ENCODE measurements at regions not wholly inside any gene's neighbourhood (a gene's known extent, or its start where the extent isn't known, plus 50 kb on each side); places are given as distances from the start of the nearest gene placed in this dataset.

DNA sequence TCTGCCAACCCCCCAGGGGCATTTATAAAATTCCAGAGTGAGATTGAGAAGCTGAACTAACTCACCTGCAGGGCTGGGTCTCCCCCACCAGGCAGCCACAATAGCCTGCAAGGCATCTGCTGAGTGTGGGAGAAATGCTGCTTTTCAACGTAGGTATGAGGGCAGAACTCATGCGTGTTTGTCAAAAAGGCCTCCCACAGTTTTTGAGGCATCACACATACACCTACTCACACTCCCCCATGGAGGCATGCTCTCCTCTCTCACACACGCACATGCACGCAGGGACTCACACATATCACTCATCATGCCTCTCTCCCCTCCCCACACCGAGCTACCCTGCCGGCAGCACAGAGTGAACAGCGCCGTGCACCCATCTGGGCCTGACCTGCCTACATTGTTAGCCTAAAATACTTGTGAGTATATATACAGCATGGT lies 390.5 kb downstream of the FGF9 start:
- DNase-seq (ENCODE audit: low read depth): no peak

DNA sequence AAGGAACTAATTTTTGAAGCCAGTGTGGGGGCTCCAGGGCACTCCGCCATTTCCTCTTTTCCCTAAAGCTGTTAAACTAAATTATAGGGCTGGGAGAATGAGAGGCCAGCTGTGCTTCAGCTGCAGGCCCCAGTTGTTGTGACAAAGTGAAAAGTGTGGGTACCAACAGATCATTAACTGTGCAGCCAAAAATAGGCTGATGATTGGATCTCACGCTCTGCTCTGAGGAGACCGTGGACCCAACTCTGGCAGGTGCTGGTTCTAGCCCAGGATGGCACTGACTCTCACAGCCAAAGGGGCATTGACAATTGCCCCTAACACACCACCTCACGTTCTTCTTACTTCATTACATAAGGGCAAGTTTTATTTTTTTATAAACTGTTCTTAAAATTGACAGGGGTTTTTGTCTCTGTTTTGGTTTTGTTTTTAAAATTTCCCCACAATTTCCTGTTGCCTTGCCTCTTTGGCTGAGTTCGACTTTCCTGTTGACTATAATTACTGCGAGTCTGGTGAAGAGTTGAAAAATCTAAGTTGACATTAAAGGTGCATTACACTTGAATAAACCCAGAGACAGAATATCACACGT lies 391.0 kb downstream of the FGF9 start:
- no peak for DNase-seq (ENCODE audit: low read depth)

- no peak for DNase-seq (ENCODE audit: low read depth)
Observed at GRCh38 chr13:22062478-22063205, 391.8 kb downstream of the FGF9 start.

GRCh38 chr13:22063416-22064124 lies 392.7 kb downstream of the FGF9 start:
- no peak for DNase-seq (ENCODE audit: low read depth)

DNA sequence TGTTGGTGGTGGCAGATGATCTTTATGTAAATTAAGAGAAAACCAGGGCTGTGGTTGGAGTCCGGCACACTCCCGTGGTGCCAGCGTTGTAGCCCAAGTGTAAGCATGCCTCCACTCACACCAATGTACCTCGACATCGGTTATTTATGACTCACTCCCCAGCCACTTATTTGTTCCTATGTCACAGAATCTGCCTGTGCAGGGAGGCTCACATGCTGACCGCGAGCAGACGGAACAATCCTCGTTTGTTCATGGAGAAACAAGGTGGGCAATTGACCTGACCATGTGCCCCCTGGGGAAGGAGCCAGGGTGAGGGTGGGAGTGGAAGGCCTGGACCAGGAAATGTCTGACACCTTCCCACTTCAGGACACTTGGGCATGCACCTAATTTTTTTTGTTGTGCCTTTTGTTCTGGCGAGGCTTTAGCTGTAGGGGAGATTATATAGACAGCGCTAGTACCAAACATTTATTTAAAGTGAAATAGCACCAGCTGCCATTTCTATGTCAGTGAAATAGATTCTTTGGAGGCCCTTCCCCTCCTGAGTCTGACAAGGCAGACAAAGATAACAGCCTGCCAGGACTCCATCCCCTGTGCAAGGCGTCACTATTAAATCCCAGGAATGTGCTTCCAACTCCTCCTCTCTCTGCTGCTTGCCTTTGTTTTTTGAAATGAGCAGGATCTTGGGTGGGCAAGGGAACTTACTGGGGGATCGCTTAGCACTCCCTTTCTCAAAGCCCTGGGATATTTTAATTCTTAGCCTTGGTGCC lies 394.2 kb downstream of the FGF9 start:
- no peak for DNase-seq (ENCODE audit: low read depth)

GRCh38 chr13:22073718-22074117 lies 402.8 kb downstream of the FGF9 start:
- DNase-seq (ENCODE audit: low read depth): no peak

DNA sequence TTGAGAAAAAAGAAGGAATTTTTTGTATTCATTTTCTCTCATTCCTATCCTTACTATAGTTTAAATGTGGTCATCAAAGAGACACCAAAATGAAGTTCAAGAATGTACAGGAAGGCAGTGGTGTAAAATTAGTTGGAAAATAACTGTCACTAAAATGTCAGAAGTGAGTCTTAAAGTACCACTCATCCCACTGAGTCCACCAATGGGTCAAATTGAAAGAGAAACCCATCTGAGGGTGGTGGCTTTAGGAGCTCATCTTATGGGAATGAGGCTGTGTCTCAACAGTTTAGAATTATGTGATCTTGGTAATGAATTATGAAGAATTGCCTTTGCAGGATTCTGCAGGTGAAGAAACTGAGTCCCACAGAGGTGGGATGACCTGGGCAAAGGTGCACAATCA lies 403.5 kb downstream of the FGF9 start:
- DNase-seq (ENCODE audit: low read depth): no peak

- no peak for DNase-seq (ENCODE audit: low read depth)
Observed at GRCh38 chr13:22076658-22077057, 405.8 kb downstream of the FGF9 start.

DNA sequence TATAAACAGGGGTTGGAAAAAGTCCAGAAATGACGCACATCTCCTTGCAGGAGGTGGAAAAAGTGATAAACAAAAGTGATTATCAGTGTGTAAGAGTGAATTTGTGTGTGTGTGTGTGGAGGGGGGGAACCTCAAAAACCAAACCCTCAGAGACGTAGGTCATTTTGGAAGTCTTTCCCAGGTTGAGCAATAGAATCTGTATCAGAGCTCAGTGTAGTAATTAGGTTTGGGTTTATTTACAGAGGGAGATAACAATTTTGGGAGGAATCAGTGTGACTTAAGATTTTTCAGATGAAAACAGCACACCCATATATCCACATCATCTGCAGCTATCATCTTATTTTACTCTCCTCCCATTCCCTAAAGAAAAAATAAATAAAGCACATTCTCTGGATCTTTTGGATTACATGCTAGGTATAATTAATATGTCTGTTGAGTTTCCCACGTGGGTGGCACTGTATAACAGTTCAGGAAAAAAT lies 406.4 kb downstream of the FGF9 start:
- DNase-seq (ENCODE audit: low read depth): no peak

- DNase-seq (ENCODE audit: low read depth): no peak
Observed at GRCh38 chr13:22077764-22078163, 406.9 kb downstream of the FGF9 start.

DNA sequence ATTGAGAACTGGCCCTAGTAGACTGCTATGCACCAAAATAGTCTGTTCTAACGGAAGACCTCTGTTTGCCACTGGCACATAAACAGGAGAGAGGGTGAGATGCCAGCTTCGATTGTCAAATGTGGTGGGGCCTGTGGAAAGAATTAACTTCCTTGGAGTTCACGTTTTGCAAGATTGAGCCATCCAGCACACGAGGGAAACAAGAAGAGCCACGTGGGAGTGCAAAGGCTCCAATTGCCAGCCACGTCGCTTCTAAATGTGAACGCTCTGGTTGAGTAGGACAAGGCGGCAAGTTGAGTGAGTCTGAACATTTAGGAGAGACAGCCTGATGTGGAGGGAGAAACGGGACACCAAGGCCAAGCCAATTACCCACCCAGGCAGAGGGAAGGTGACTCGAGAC lies 409.1 kb downstream of the FGF9 start:
- DNase-seq (ENCODE audit: low read depth): no peak

DNA sequence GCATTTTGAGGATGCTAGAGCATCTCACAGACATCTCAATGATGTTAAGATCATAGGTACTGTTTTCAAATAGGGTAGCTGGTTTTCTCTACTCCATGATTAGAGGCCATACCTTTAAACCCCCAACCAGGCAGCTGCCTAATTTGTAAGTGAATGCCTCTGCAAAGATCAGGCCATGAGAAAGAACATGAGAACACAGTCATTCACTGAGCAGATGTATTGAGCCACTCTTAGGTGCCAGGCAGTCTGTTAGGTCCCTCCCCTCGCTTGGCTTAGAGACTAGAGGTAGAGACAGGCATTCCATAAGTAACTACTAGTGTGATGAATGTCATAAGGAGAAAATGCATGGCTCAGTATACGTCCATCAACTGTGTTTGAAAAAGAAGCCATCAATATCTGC lies 410.0 kb downstream of the FGF9 start:
- DNase-seq (ENCODE audit: low read depth): no peak

- no peak for DNase-seq (ENCODE audit: low read depth)
Observed at GRCh38 chr13:22081430-22081829, 410.6 kb downstream of the FGF9 start.

GRCh38 chr13:22082030-22082429 lies 411.2 kb downstream of the FGF9 start:
- DNase-seq (ENCODE audit: low read depth): no peak

- DNase-seq (ENCODE audit: low read depth): no peak
Observed at GRCh38 chr13:22082437-22083100, 411.7 kb downstream of the FGF9 start.

DNA sequence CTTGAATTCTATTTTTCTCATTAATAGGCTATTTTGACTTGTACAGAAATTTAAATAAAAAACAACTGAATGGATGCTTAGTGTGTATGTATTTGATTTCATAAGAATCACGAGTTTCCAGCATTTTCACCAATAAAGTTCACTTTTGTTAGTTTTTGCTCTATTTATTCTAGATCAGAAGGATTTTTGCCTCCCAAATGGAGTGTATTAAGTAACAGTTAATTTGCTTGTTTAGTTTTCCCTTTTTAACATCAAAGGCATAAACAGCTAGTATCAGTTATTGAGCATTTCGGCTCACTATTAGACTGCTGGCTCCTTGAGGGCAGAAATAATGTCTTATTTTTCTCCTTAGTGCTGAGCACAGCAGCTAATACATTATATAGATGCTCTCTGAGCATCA lies 414.1 kb downstream of the FGF9 start:
- no peak for DNase-seq (ENCODE audit: low read depth)

DNA sequence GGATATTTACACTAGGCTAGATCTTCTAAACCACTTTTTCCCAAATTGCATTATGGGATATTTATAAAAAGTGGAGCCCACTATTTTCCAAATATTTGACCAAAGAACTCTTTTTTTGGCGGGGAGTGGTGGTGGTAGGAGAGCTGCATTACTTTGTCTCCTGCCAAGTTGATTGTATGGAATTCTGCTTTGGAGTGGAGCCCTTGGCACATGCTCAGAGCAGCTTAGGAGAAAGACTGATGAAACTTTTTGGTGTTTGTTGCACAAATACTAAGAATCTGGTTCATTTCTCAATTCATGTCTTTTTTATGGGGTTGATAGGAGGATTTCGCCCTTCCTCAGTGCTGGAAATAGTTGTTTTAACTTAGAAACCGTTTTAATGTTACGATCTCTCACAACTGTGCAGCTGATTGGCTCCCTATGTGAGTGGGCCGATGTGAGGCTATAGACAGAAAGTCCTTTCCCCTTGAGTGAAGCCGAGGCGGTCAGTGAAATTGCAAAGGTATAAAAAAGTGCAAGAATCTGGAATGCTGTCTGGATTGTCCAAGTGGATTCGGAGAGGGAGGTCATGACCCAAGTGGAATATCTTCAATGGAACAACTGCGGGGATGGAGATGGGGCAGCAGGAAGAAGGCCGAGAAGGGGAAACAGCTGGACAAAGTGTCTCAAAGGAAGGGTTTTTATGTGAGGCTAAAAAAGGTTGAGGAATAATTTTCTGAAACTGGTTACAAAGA lies 415.9 kb downstream of the FGF9 start:
- no peak for DNase-seq (ENCODE audit: low read depth)

- DNase-seq (ENCODE audit: low read depth): no peak
Observed at GRCh38 chr13:22090106-22090505, 419.2 kb downstream of the FGF9 start.

DNA sequence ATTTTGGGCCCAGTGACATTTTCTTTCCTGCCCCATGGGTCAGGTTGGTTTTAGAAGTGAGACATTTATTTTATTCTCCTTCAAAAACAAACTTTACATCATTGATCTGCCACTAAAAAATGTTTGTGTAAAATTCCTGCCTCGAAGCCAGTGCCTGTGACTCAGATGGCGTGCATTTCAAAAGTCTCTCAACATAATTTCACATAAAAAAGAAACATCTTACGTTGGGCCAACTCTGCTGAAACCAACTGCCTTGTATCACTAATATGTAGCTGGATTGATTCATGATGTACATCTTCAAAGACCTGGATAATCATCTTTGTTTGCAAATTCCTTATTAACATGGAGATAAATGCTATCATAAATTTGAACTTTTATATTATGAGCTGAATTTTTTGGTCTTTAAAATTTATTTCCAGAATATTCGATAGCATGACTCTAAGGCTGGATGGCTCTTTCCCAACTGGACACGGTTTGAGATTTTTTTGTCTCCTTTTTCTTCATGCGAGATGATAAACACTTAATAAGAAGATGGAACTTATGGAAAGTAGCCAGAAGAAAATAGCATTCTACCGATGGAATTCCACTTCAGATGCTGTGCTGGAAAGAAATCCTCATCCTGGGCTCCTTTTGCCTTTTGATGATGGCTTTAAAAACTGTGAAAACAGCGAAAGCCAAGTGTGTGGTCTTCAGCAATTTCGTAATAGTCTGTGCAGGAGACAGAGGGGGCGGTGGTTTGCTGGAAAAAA lies 420.5 kb downstream of the FGF9 start:
- DNase-seq (ENCODE audit: low read depth): peak; percentile 77

- no peak for DNase-seq (ENCODE audit: low read depth)
Observed at GRCh38 chr13:22091971-22092300, 421.1 kb downstream of the FGF9 start.

All from GM04503 (cell line).